Ectodermal cell (in vitro differentiated cells): ENCODE measurements at regions not wholly inside any gene's neighbourhood (a gene's known extent, or its start where the extent isn't known, plus 50 kb on each side); places are given as distances from the start of the nearest gene placed in this dataset.
"Not testable (repeated sequence)": the region's sequence is repeated elsewhere in the genome, so short reads cannot be mapped to it uniquely, and the experiment has no call there.

Experiments used
- H3K27ac ChIP-seq: 2 replicates; pipeline ENCODE4 v1.7.0; 2013; ENCODE audit warnings: mild to moderate bottlenecking, low read depth, low read length; ENCODE audit not compliant: insufficient read depth, poor library complexity, severe bottlenecking
- H3K27me3 ChIP-seq: 2 replicates; pipeline ENCODE4 v1.7.0; 2013; ENCODE audit warnings: mild to moderate bottlenecking, low read length; ENCODE audit not compliant: insufficient read depth, control insufficient read depth, poor library complexity, severe bottlenecking
- H3K36me3 ChIP-seq: one replicate; pipeline ENCODE4 v1.7.0; 2013; ENCODE audit warnings: low read length; ENCODE audit not compliant: control insufficient read depth, insufficient read depth
- H3K4me1 ChIP-seq: one replicate; pipeline ENCODE4 v1.7.0; 2013; ENCODE audit warnings: low read length; ENCODE audit not compliant: control insufficient read depth, insufficient read depth
- H3K4me3 ChIP-seq: 2 replicates; pipeline ENCODE4 v1.7.0; 2013; ENCODE audit warnings: low read depth, low read length, control low read depth; ENCODE audit not compliant: insufficient read depth
- H3K9me3 ChIP-seq: 2 replicates; pipeline ENCODE4 v1.7.0; 2013; ENCODE audit warnings: mild to moderate bottlenecking, low read length, moderate library complexity; ENCODE audit not compliant: control insufficient read depth
- WGBS, 2 experiments: methylation state at CpG; one replicate each; pipeline ENCODE4 v1.1.7; 2013; ENCODE audit warnings: missing lambda C conversion rate in 2 of 2; 5-methylcytosine and 5-hydroxymethylcytosine counted together

- no peaks in the 10 kb centered on the region for H3K4me1 ChIP-seq
- H3K36me3 ChIP-seq = no peaks in the 10 kb centered on the region
- no peaks in the 10 kb centered on the region for H3K9me3 ChIP-seq
- 97% methylated on average over 4 to 8 of the region's 8 CpGs for WGBS, 2 experiments
- H3K4me3 ChIP-seq = no peak overlapping the region
- no peak overlapping the region for H3K27ac ChIP-seq
- no peaks in the 10 kb centered on the region for H3K27me3 ChIP-seq
Measured at GRCh38 chr19:28605501-28606268, 607.3 kb downstream of the UQCRFS1 start.

- Histone ChIP-seq H3K27me3 (no peaks in the 10 kb centered on the region), H3K9me3 (no peaks in the 10 kb centered on the region), H3K4me3 (no peak overlapping the region), H3K27ac (no peak overlapping the region), H3K4me1 (peaks cover 4% of the 10 kb centered on the region), H3K36me3 (no peaks in the 10 kb centered on the region)
- 90 to 93% methylated on average over 2 of the region's 2 CpGs for WGBS, 2 experiments
Measured at GRCh38 chr19:28603453-28603852, 609.5 kb downstream of the UQCRFS1 start.

GRCh38 chr19:28602675-28603298 lies 610.2 kb downstream of the UQCRFS1 start:
- Histone ChIP-seq H3K27me3 (no peaks in the 10 kb centered on the region), H3K9me3 (no peaks in the 10 kb centered on the region), H3K36me3 (no peaks in the 10 kb centered on the region), H3K27ac (no peak overlapping the region), H3K4me3 (no peak overlapping the region), H3K4me1 (peaks cover 4% of the 10 kb centered on the region)
- 93 to 97% methylated on average over 8 to 9 of the region's 9 CpGs for WGBS, 2 experiments

- 85 to 88% methylated on average over 10 of the region's 10 CpGs for WGBS, 2 experiments
- no peak overlapping the region for H3K27ac ChIP-seq
Measured at GRCh38 chr19:28601723-28602440, 611.1 kb downstream of the UQCRFS1 start.

GRCh38 chr19:28598861-28599260 lies 614.1 kb downstream of the UQCRFS1 start:
- 78 to 79% methylated on average over 3 of the region's 3 CpGs for WGBS, 2 experiments
- Histone ChIP-seq H3K27ac (no peak overlapping the region), H3K9me3 (no peaks in the 10 kb centered on the region), H3K36me3 (no peaks in the 10 kb centered on the region), H3K4me3 (no peak overlapping the region), H3K4me1 (peaks cover 4% of the 10 kb centered on the region), H3K27me3 (no peaks in the 10 kb centered on the region)

More at GRCh38 chr19:28601723-28602440, 611.1 kb downstream of the UQCRFS1 start:
- Histone ChIP-seq H3K9me3 (no peaks in the 10 kb centered on the region), H3K36me3 (no peaks in the 10 kb centered on the region), H3K4me1 (peaks cover 4% of the 10 kb centered on the region), H3K4me3 (no peak overlapping the region), H3K27me3 (no peaks in the 10 kb centered on the region)

- no peak overlapping the region for H3K4me3 ChIP-seq
- H3K36me3 ChIP-seq = no peaks in the 10 kb centered on the region
- H3K9me3 ChIP-seq = no peaks in the 10 kb centered on the region
- H3K27ac ChIP-seq = no peak overlapping the region
- no peaks in the 10 kb centered on the region for H3K27me3 ChIP-seq
- H3K4me1 ChIP-seq = peaks cover 4% of the 10 kb centered on the region
- WGBS, 2 experiments = 89 to 92% methylated on average over 12 of the region's 12 CpGs
Measured at GRCh38 chr19:28596561-28597071, 616.3 kb downstream of the UQCRFS1 start.

- Histone ChIP-seq H3K4me1 (peaks cover 4% of the 10 kb centered on the region), H3K4me3 (no peak overlapping the region), H3K27me3 (no peaks in the 10 kb centered on the region), H3K9me3 (no peaks in the 10 kb centered on the region), H3K27ac (no peak overlapping the region), H3K36me3 (no peaks in the 10 kb centered on the region)
- WGBS, 2 experiments = 88 to 95% methylated on average over 4 of the region's 4 CpGs
Measured at GRCh38 chr19:28595722-28596480, 617.0 kb downstream of the UQCRFS1 start.

GRCh38 chr19:28594737-28595136 lies 618.2 kb downstream of the UQCRFS1 start:
- Histone ChIP-seq H3K4me3 (no peak overlapping the region), H3K27me3 (no peaks in the 10 kb centered on the region), H3K36me3 (no peaks in the 10 kb centered on the region), H3K4me1 (peaks cover 4% of the 10 kb centered on the region), H3K27ac (no peak overlapping the region), H3K9me3 (no peaks in the 10 kb centered on the region)
- WGBS, 2 experiments = 95 to 96% methylated on average over 2 of the region's 2 CpGs

- not testable (repeated sequence) for H3K36me3 ChIP-seq, H3K27ac ChIP-seq, H3K27me3 ChIP-seq, H3K9me3 ChIP-seq, H3K4me3 ChIP-seq, H3K4me1 ChIP-seq
- 78 to 82% methylated on average over 11 of the region's 11 CpGs for WGBS, 2 experiments
Measured at GRCh38 chr19:28589991-28590411, 623.0 kb downstream of the UQCRFS1 start.
